ENCODE measurements at regions not wholly inside any gene's neighbourhood (a gene's known extent, or its start where the extent isn't known, plus 50 kb on each side); places are given as distances from the start of the nearest gene placed in this dataset.
"Not testable (repeated sequence)": the region's sequence is repeated elsewhere in the genome, so short reads cannot be mapped to it uniquely, and the experiment has no call there.

- TF ChIP-seq, protein P1, sequence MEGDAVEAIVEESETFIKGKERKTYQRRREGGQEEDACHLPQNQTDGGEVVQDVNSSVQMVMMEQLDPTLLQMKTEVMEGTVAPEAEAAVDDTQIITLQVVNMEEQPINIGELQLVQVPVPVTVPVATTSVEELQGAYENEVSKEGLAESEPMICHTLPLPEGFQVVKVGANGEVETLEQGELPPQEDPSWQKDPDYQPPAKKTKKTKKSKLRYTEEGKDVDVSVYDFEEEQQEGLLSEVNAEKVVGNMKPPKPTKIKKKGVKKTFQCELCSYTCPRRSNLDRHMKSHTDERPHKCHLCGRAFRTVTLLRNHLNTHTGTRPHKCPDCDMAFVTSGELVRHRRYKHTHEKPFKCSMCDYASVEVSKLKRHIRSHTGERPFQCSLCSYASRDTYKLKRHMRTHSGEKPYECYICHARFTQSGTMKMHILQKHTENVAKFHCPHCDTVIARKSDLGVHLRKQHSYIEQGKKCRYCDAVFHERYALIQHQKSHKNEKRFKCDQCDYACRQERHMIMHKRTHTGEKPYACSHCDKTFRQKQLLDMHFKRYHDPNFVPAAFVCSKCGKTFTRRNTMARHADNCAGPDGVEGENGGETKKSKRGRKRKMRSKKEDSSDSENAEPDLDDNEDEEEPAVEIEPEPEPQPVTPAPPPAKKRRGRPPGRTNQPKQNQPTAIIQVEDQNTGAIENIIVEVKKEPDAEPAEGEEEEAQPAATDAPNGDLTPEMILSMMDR (IDR thresholded peaks at IDR 0.05; ENCODE audit: low read depth, low read length, missing control alignments): no peak
- no peak for DNase-seq (ENCODE audit: low read depth)
- no peak overlapping the region for H3K4me3 ChIP-seq (ENCODE audit: low read depth, low read length)
- in situ Hi-C loops (cut with HindIII; ENCODE audit: low sequenced_read_pairs): no loop called here
Observed at GRCh38 chr5:167389537-167389936, 901.9 kb upstream of the WWC1 start.

GRCh38 chr5:167391286-167391685 is 900.2 kb upstream of the WWC1 start:
- H3K4me3 ChIP-seq (ENCODE audit: low read depth, low read length); DNase-seq (ENCODE audit: low read depth); in situ Hi-C loops (cut with HindIII; ENCODE audit: low sequenced_read_pairs): not testable (repeated sequence)

GRCh38 chr5:167392240-167392639 is 899.2 kb upstream of the WWC1 start:
- no peak for DNase-seq (ENCODE audit: low read depth)
- TF ChIP-seq, protein P1 (IDR thresholded peaks at IDR 0.05; ENCODE audit: low read depth, low read length, missing control alignments): no peak
- no peak overlapping the region for H3K4me3 ChIP-seq (ENCODE audit: low read depth, low read length)
- in situ Hi-C loops (cut with HindIII; ENCODE audit: low sequenced_read_pairs): no loop called here

DNA sequence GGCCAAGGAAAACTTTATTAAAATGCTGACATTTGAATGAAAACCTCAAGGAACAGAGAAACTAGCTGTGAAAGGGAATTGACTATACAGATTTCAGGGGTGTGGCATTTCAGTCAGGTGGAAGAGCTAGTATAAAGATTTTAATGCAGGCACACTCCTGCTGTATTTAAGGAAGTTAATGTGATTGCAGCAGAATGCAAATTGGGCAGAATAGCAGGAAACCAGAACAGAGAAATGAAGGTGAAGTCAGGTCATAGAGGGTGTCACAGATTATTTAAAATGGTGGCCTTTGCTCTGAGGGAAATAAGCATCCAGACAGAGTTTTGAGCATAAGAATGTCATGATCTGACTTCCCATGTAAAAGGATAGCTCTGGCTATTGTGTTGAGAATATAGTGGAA is 898.1 kb upstream of the WWC1 start:
- DNase-seq (ENCODE audit: low read depth): no peak
- TF ChIP-seq, protein P1 (IDR thresholded peaks at IDR 0.05; ENCODE audit: low read depth, low read length, missing control alignments): no peak
- in situ Hi-C loops (cut with HindIII; ENCODE audit: low sequenced_read_pairs): no loop called here
- H3K4me3 ChIP-seq (ENCODE audit: low read depth, low read length): no peak overlapping the region

DNA sequence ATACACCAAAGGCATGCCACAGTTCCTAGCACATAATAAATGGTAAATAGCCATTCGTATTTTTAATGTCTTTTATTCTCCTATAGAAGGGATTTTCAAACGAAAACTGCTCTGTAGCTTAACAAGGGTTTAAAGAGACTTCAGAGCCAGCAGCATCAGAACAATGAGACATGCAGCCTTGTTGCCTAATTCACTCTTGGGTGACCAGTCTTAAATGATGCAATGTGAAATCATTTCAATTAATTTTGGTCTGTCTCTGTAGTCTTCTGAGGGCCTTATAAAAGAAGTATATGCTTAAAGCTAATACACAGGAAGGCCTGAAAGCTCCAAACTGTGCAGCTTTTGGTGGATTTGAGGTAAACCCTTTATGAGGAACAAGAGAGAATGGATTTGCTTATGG is 888.8 kb upstream of the WWC1 start:
- in situ Hi-C loops (cut with HindIII; ENCODE audit: low sequenced_read_pairs): no loop called here
- no peak overlapping the region for H3K4me3 ChIP-seq (ENCODE audit: low read depth, low read length)
- TF ChIP-seq, protein P1 (IDR thresholded peaks at IDR 0.05; ENCODE audit: low read depth, low read length, missing control alignments): no peak
- DNase-seq (ENCODE audit: low read depth): no peak

- TF ChIP-seq, protein P1 (IDR thresholded peaks at IDR 0.05; ENCODE audit: low read depth, low read length, missing control alignments): no peak
- in situ Hi-C loops (cut with HindIII; ENCODE audit: low sequenced_read_pairs): no loop called here
- DNase-seq (ENCODE audit: low read depth): no peak
- H3K4me3 ChIP-seq (ENCODE audit: low read depth, low read length): no peak overlapping the region
Observed at GRCh38 chr5:167406513-167406912, 884.9 kb upstream of the WWC1 start.

- in situ Hi-C loops (cut with HindIII; ENCODE audit: low sequenced_read_pairs): no loop called here
- TF ChIP-seq, protein P1 (IDR thresholded peaks at IDR 0.05; ENCODE audit: low read depth, low read length, missing control alignments): no peak
- H3K4me3 ChIP-seq (ENCODE audit: low read depth, low read length): no peak overlapping the region
- DNase-seq (ENCODE audit: low read depth): no peak
Observed at GRCh38 chr5:167412556-167412955, 878.9 kb upstream of the WWC1 start.

Data from astrocyte of the cerebellum (primary cell).